ENCODE measurements at regions not wholly inside any gene's neighbourhood (a gene's known extent, or its start where the extent isn't known, plus 50 kb on each side); places are given as distances from the start of the nearest gene placed in this dataset.

GRCh38 chr11:69974528-69974927 lies 103.6 kb upstream of the ANO1 start:
- DNase-seq: no peak

GRCh38 chr11:69975822-69976221 lies 102.3 kb upstream of the ANO1 start:
- no peak for DNase-seq

GRCh38 chr11:69976794-69977193 lies 101.3 kb upstream of the ANO1 start:
- DNase-seq: no peak

- DNase-seq: no peak
Observed at GRCh38 chr11:69977951-69978350, 100.2 kb upstream of the ANO1 start.

GRCh38 chr11:69978841-69979614 lies 99.1 kb upstream of the ANO1 start:
- DNase-seq: no peak

- DNase-seq: no peak
Observed at GRCh38 chr11:69979632-69980031, 98.5 kb upstream of the ANO1 start.

GRCh38 chr11:69981119-69981784 lies 96.9 kb upstream of the ANO1 start:
- no peak for DNase-seq

GRCh38 chr11:69982690-69983570 lies 95.2 kb upstream of the ANO1 start:
- DNase-seq: no peak

- no peak for DNase-seq
Observed at GRCh38 chr11:69983571-69983877, 94.6 kb upstream of the ANO1 start.

GRCh38 chr11:69983897-69984438 lies 94.1 kb upstream of the ANO1 start:
- no peak for DNase-seq

- DNase-seq: no peak
Observed at GRCh38 chr11:69984457-69985261, 93.5 kb upstream of the ANO1 start.

GRCh38 chr11:69985331-69985640 lies 92.8 kb upstream of the ANO1 start:
- DNase-seq: no peak

GRCh38 chr11:69985641-69986439 lies 92.3 kb upstream of the ANO1 start:
- no peak for DNase-seq

- DNase-seq: no peak
Observed at GRCh38 chr11:69986440-69986787, 91.7 kb upstream of the ANO1 start.

GRCh38 chr11:69986830-69987229 lies 91.3 kb upstream of the ANO1 start:
- no peak for DNase-seq

GRCh38 chr11:69992026-69992425 lies 86.1 kb upstream of the ANO1 start:
- no peak for DNase-seq

GRCh38 chr11:69992943-69993694 lies 85.0 kb upstream of the ANO1 start:
- no peak for DNase-seq

GRCh38 chr11:69994810-69995209 lies 83.3 kb upstream of the ANO1 start:
- DNase-seq: no peak

GRCh38 chr11:69995697-69996096 lies 82.4 kb upstream of the ANO1 start:
- no peak for DNase-seq

- DNase-seq: no peak
Observed at GRCh38 chr11:69996451-69996850, 81.7 kb upstream of the ANO1 start.

- no peak for DNase-seq
Observed at GRCh38 chr11:69997352-69997751, 80.8 kb upstream of the ANO1 start.

Measured in activated naive CD4-positive, alpha-beta T cell treated with anti-CD3 and anti-CD28 coated beads, Interleukin-2, amount 50 U/mL, for 16 hours (primary cell).